Osteoblast (primary cell): ENCODE measurements at regions not wholly inside any gene's neighbourhood (a gene's known extent, or its start where the extent isn't known, plus 50 kb on each side); places are given as distances from the start of the nearest gene placed in this dataset.

ENCODE experiments used
- DNase-seq: peaks from one replicate; pipeline ENCODE4 v3.0.0; 2011; ENCODE audit warnings: low spot score, mixed read lengths; ENCODE audit not compliant: insufficient read length; ENCODE audit errors: missing footprints
- H2AFZ ChIP-seq: 2 replicates; pipeline ENCODE4 v1.6.0; 2011; ENCODE audit warnings: mild to moderate bottlenecking, low read length
- H3K27ac ChIP-seq: 2 replicates; pipeline ENCODE4 v1.5.1; 2011; ENCODE audit warnings: mild to moderate bottlenecking, low read depth, low read length, moderate library complexity
- H3K27me3 ChIP-seq: 2 replicates; pipeline ENCODE4 v1.6.0; 2012; ENCODE audit warnings: mild to moderate bottlenecking, control low read depth, inconsistent platforms, low read length, moderate library complexity; ENCODE audit not compliant: insufficient read depth
- H3K36me3 ChIP-seq: 2 replicates; pipeline ENCODE4 v1.5.1; 2011; ENCODE audit warnings: mild to moderate bottlenecking, low read length, control low read depth, moderate library complexity; ENCODE audit not compliant: insufficient read depth
- H3K4me1 ChIP-seq: 2 replicates; pipeline ENCODE4 v1.5.1; 2011; ENCODE audit warnings: mild to moderate bottlenecking, low read length, control low read depth, moderate library complexity; ENCODE audit not compliant: insufficient read depth
- H3K4me2 ChIP-seq: 2 replicates; pipeline ENCODE4 v1.6.0; 2011; ENCODE audit warnings: mild to moderate bottlenecking, low read length; ENCODE audit not compliant: insufficient read depth
- H3K4me3 ChIP-seq: fragments of 200-600 bp; sonication (generic); 3 replicates; pipeline ENCODE4 v1.5.1; 2012; ENCODE audit warnings: mild to moderate bottlenecking, low read length, inconsistent platforms; ENCODE audit not compliant: insufficient read depth
- H3K79me2 ChIP-seq: 2 replicates; pipeline ENCODE4 v1.6.0; 2012; ENCODE audit warnings: mild to moderate bottlenecking, low read length, control low read depth, inconsistent platforms; ENCODE audit not compliant: insufficient read depth
- H3K9me3 ChIP-seq: 2 replicates; pipeline ENCODE4 v1.5.1; 2011; ENCODE audit warnings: low read depth, low read length, control low read depth
- H4K20me1 ChIP-seq: 2 replicates; pipeline ENCODE4 v1.6.0; 2012; ENCODE audit warnings: mild to moderate bottlenecking, low read length, control low read depth; ENCODE audit not compliant: insufficient read depth
- CTCF ChIP-seq: IDR thresholded peaks from 2 replicates; pipeline ENCODE4 v1.5.1; 2011; ENCODE audit warnings: mild to moderate bottlenecking, low read depth, low read length, moderate library complexity; ENCODE audit errors: extremely low read depth

GRCh38 chr7:4612939-4613841 is 68.9 kb upstream of the FOXK1 start:
- Histone ChIP-seq H3K27me3 (no peaks in the 10 kb centered on the region), H3K27ac (peak overlapping the region; percentile 77), H4K20me1 (no peaks in the 10 kb centered on the region), H3K36me3 (no peaks in the 10 kb centered on the region), H2AFZ (peak overlapping the region; percentile 76), H3K4me3 (peak overlapping the region; percentile 60), H3K79me2 (no peaks in the 10 kb centered on the region), H3K9me3 (no peaks in the 10 kb centered on the region), H3K4me2 (peak overlapping the region; percentile 74), H3K4me1 (peaks cover 15% of the 10 kb centered on the region)
- no peak for TF ChIP-seq CTCF
- DNase-seq = peak; percentile 85

GRCh38 chr7:4613846-4614548 is 68.1 kb upstream of the FOXK1 start:
- Histone ChIP-seq H3K4me3 (peak overlapping the region; percentile 60), H3K4me2 (peak overlapping the region; percentile 74), H3K79me2 (no peaks in the 10 kb centered on the region), H3K27me3 (no peaks in the 10 kb centered on the region), H2AFZ (peak overlapping the region; percentile 76), H3K27ac (peak overlapping the region; percentile 77), H3K36me3 (no peaks in the 10 kb centered on the region), H3K4me1 (peaks cover 15% of the 10 kb centered on the region), H4K20me1 (no peaks in the 10 kb centered on the region), H3K9me3 (no peaks in the 10 kb centered on the region)
- TF ChIP-seq CTCF = no peak
- DNase-seq = peak; percentile 94

- Histone ChIP-seq H3K9me3 (no peaks in the 10 kb centered on the region), H2AFZ (no peak overlapping the region), H3K4me3 (no peak overlapping the region), H4K20me1 (no peaks in the 10 kb centered on the region), H3K4me2 (no peak overlapping the region), H3K27me3 (no peaks in the 10 kb centered on the region), H3K79me2 (no peaks in the 10 kb centered on the region), H3K27ac (no peak overlapping the region), H3K36me3 (no peaks in the 10 kb centered on the region), H3K4me1 (peaks cover 18% of the 10 kb centered on the region)
- no peak for DNase-seq
- TF ChIP-seq CTCF = no peak
Observed at GRCh38 chr7:4616116-4616515, 66.0 kb upstream of the FOXK1 start.

- Histone ChIP-seq H3K4me2 (no peak overlapping the region), H3K79me2 (no peaks in the 10 kb centered on the region), H2AFZ (peak overlapping the region; percentile 50), H4K20me1 (no peaks in the 10 kb centered on the region), H3K27me3 (no peaks in the 10 kb centered on the region), H3K4me1 (peaks cover 4% of the 10 kb centered on the region), H3K4me3 (no peak overlapping the region), H3K27ac (no peak overlapping the region), H3K36me3 (no peaks in the 10 kb centered on the region), H3K9me3 (no peaks in the 10 kb centered on the region)
- no peak for TF ChIP-seq CTCF
- peak; percentile 70 for DNase-seq
Observed at GRCh38 chr7:4621396-4621795, 60.7 kb upstream of the FOXK1 start.
